Neural cell (in vitro differentiated cells): ENCODE measurements at regions not wholly inside any gene's neighbourhood (a gene's known extent, or its start where the extent isn't known, plus 50 kb on each side); places are given as distances from the start of the nearest gene placed in this dataset.
"Not testable (repeated sequence)": the region's sequence is repeated elsewhere in the genome, so short reads cannot be mapped to it uniquely, and the experiment has no call there.

Source experiments
- H2AFZ ChIP-seq: fragments of 200-600, 300-800 bp; sonication (generic), shearing (Covaris generic); 2 replicates; pipeline ENCODE4 v1.6.0; 2014; ENCODE audit warnings: low read depth, mild to moderate bottlenecking, antibody characterized with exemption, low read length, moderate library complexity
- H3F3A ChIP-seq: fragments of 200-600 bp; shearing (Covaris generic); 2 replicates; pipeline ENCODE4 v1.6.1; 2016; ENCODE audit warnings: mild to moderate bottlenecking, moderate library complexity, mixed read lengths, antibody characterized with exemption, low read length; ENCODE audit not compliant: insufficient read depth, poor library complexity, severe bottlenecking
- H3K27ac ChIP-seq: fragments of 200-600, 300-800 bp; sonication (generic), shearing (Covaris generic); 2 replicates; pipeline ENCODE4 v1.5.1; 2014; ENCODE audit warnings: mild to moderate bottlenecking, low read length, moderate library complexity
- H3K27me3 ChIP-seq: fragments of 300-800, 200-600 bp; sonication (generic), shearing (Covaris generic); 2 replicates; pipeline ENCODE4 v1.6.0; 2014; ENCODE audit warnings: mild to moderate bottlenecking, low read depth, low read length, moderate library complexity; ENCODE audit not compliant: insufficient read depth
- H3K36me3 ChIP-seq: fragments of 300-800, 200-600 bp; sonication (generic), shearing (Covaris generic); 2 replicates; pipeline ENCODE4 v1.5.1; 2014; ENCODE audit warnings: mild to moderate bottlenecking, antibody characterized with exemption, low read length, moderate library complexity; ENCODE audit not compliant: insufficient read depth
- H3K4me2 ChIP-seq: fragments of 300-800, 200-600 bp; sonication (generic), shearing (Covaris generic); 2 replicates; pipeline ENCODE4 v1.6.0; 2014; ENCODE audit warnings: mild to moderate bottlenecking, low read length
- H3K4me3 ChIP-seq: fragments of 300-800, 200-600 bp; sonication (generic), shearing (Covaris generic); 2 replicates; pipeline ENCODE4 v1.5.1; 2014; ENCODE audit warnings: mild to moderate bottlenecking, low read length, moderate library complexity
- H3K79me2 ChIP-seq: fragments of 200-600 bp; shearing (Covaris generic); replicated peaks from 2 replicates; pipeline ENCODE4 v1.6.0; 2014; ENCODE audit warnings: mild to moderate bottlenecking, low read length, moderate library complexity; ENCODE audit not compliant: insufficient read depth
- H3K9ac ChIP-seq: fragments of 300-800, 200-600 bp; sonication (generic), shearing (Covaris generic); 2 replicates; pipeline ENCODE4 v1.6.1; 2016; ENCODE audit warnings: mild to moderate bottlenecking, low read length, mixed read lengths
- H3K9me2 ChIP-seq: fragments of 200-600 bp; shearing (Covaris generic); 2 replicates; pipeline ENCODE4 v1.6.1; 2016; ENCODE audit warnings: mild to moderate bottlenecking, low read length, mixed read lengths; ENCODE audit not compliant: insufficient read depth
- H3K9me3 ChIP-seq: fragments of 200-600, 300-800 bp; sonication (generic), shearing (Covaris generic); 2 replicates; pipeline ENCODE4 v1.6.1; 2016; ENCODE audit warnings: mild to moderate bottlenecking, mixed run types, low read length, moderate library complexity, mixed read lengths
- H4K20me1 ChIP-seq: fragments of 200-600 bp; shearing (Covaris generic); 2 replicates; pipeline ENCODE4 v1.6.1; 2016; ENCODE audit warnings: mild to moderate bottlenecking, mixed run types; ENCODE audit not compliant: insufficient read depth
- CTCF ChIP-seq: fragments of 450-650 bp; IDR thresholded peaks from 2 replicates; pipeline ENCODE4 v1.5.1; 2014; ENCODE audit warnings: antibody characterized with exemption, mild to moderate bottlenecking, moderate library complexity; ENCODE audit not compliant: poor library complexity, severe bottlenecking
- EP300 ChIP-seq: fragments of 450-650 bp; conservative IDR thresholded peaks from 2 replicates; pipeline ENCODE4 v1.6.1; 2014; ENCODE audit warnings: antibody characterized with exemption, mild to moderate bottlenecking, moderate library complexity; ENCODE audit not compliant: poor library complexity, severe bottlenecking
- EZH2 ChIP-seq: fragments of 200-600, 300-800 bp; shearing (Covaris generic), sonication (generic); IDR thresholded peaks from 2 replicates; pipeline ENCODE4 v1.6.1; 2014; ENCODE audit warnings: antibody characterized with exemption, low read length, borderline replicate concordance, mild to moderate bottlenecking; ENCODE audit not compliant: insufficient read depth, poor library complexity, severe bottlenecking
- MXI1 ChIP-seq: fragments of 450-650 bp; conservative IDR thresholded peaks from 2 replicates; pipeline ENCODE4 v1.6.1; 2014; ENCODE audit warnings: antibody characterized with exemption, mild to moderate bottlenecking; ENCODE audit not compliant: poor library complexity, severe bottlenecking
- POLR2AphosphoS5 ChIP-seq: IDR thresholded peaks from 2 replicates; pipeline ENCODE4 v1.6.1; 2012
- RAD21 ChIP-seq: fragments of 450-650 bp; conservative IDR thresholded peaks from 2 replicates; pipeline ENCODE4 v1.6.1; 2014; ENCODE audit warnings: antibody characterized with exemption, mild to moderate bottlenecking, moderate library complexity
- REST ChIP-seq: IDR thresholded peaks from 2 replicates; pipeline ENCODE4 v1.6.1; 2012; ENCODE audit warnings: borderline replicate concordance
- SMC3 ChIP-seq: fragments of 450-650 bp; conservative IDR thresholded peaks from 2 replicates; pipeline ENCODE4 v1.6.1; 2014; ENCODE audit warnings: antibody characterized with exemption, mild to moderate bottlenecking, moderate library complexity; ENCODE audit not compliant: poor library complexity
- TAF1 ChIP-seq: IDR thresholded peaks from 2 replicates; pipeline ENCODE4 v1.6.1; 2012; ENCODE audit warnings: low read depth

- Histone ChIP-seq H3K27me3 (no peaks in the 10 kb centered on the region), H3K79me2 (no peaks in the 10 kb centered on the region), H3K4me2 (no peak overlapping the region), H4K20me1 (no peaks in the 10 kb centered on the region), H3K36me3 (no peaks in the 10 kb centered on the region), H2AFZ (no peak overlapping the region), H3K9ac (no peak overlapping the region), H3K4me3 (no peak overlapping the region), H3F3A (no peaks in the 10 kb centered on the region), H3K9me3 (no peaks in the 10 kb centered on the region), H3K27ac (no peak overlapping the region), H3K9me2 (no peaks in the 10 kb centered on the region)
- TF ChIP-seq TAF1 (no peak), RAD21 (no peak), CTCF (no peak), EP300 (no peak), EZH2 (no peak), SMC3 (no peak), REST (no peak), POLR2AphosphoS5 (no peak)
These were observed 604.0 kb upstream of the KIF2B start for GRCh38 chr17:53218723-53219122.

GRCh38 chr17:53217311-53217710 lies 605.4 kb upstream of the KIF2B start:
- Histone ChIP-seq H3K4me3 (no peak overlapping the region), H3K9me3 (no peaks in the 10 kb centered on the region), H3K27me3 (no peaks in the 10 kb centered on the region), H3K36me3 (no peaks in the 10 kb centered on the region), H3K4me2 (no peak overlapping the region), H3K79me2 (no peaks in the 10 kb centered on the region), H3F3A (no peaks in the 10 kb centered on the region), H3K9ac (no peak overlapping the region), H2AFZ (no peak overlapping the region), H3K27ac (no peak overlapping the region), H4K20me1 (no peaks in the 10 kb centered on the region), H3K9me2 (no peaks in the 10 kb centered on the region)
- TF ChIP-seq SMC3 (no peak), CTCF (no peak), REST (no peak), RAD21 (no peak), TAF1 (no peak), MXI1 (no peak), EZH2 (no peak), POLR2AphosphoS5 (no peak), EP300 (no peak)

GRCh38 chr17:53208935-53209334 lies 613.8 kb upstream of the KIF2B start:
- not testable (repeated sequence) for H3K4me3 ChIP-seq, H3K27ac ChIP-seq, H3K9me3 ChIP-seq, H2AFZ ChIP-seq, H3K9me2 ChIP-seq, H3K79me2 ChIP-seq, H4K20me1 ChIP-seq, H3K36me3 ChIP-seq, H3K27me3 ChIP-seq, H3K9ac ChIP-seq, H3K4me2 ChIP-seq, H3F3A ChIP-seq
